ENCODE measurements at regions not wholly inside any gene's neighbourhood (a gene's known extent, or its start where the extent isn't known, plus 50 kb on each side); places are given as distances from the start of the nearest gene placed in this dataset.

- TF ChIP-seq CTCF (IDR thresholded peaks at IDR 0.05), result no peak
- no peak for TF ChIP-seq POLR2A (IDR thresholded peaks at IDR 0.05)
Observed at GRCh38 chr6:4670824-4671409, 105.3 kb upstream of the CDYL start.

All from body of pancreas (tissue), 4 donors.